OCI-LY7 (cell line): ENCODE measurements at regions not wholly inside any gene's neighbourhood (a gene's known extent, or its start where the extent isn't known, plus 50 kb on each side); places are given as distances from the start of the nearest gene placed in this dataset.

Experiments used
- EZH2phosphoT487 ChIP-seq: fragments of 200-600 bp; sonication (generic); IDR thresholded peaks from 2 replicates; pipeline ENCODE4 v1.6.1; 2018; ENCODE audit warnings: low read depth, borderline replicate concordance, mild to moderate bottlenecking, mixed run types, antibody characterized with exemption, low read length, moderate library complexity, mixed read lengths
- TF ChIP-seq, protein P1 (sequence below): fragments of 200-600 bp; sonication (generic); conservative IDR thresholded peaks from 2 replicates; pipeline ENCODE4 v1.5.1; 2014; ENCODE audit warnings: mild to moderate bottlenecking, antibody characterized with exemption, low read length, moderate library complexity, mixed read lengths

DNA sequence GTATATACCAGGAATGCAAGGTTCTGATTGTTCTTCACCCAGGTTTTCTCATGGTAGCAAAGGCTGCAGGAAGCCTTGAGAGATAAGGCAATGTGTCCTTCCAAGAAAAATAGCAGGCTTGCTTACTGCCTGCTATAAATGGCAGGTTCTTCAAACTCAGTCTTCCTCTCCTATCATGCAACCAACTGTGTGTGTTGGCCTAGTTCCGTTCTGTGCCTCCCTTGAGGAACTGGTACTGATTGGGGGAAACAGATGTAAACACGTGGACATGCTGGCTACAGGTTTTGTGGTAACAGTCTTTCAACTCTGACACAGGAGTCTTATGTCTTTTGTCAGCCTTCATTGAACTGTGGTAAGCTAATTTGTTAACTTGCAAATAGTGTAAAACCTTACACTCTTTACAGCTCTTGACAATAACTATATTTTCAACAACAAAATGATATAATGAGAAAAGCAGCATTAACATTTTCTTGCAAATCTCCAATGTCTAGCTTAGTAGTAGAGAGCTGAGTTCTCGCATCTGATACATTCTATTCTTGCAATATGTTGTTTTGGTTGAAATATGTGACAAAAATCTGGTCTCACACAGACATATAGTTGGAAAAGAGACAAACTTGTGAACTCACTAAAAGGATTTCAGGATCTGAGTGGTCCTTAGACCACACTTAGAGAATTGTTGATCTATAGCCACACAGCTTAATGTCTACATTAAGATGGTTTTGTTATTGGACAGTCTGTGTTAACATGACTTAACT, 54.7 kb upstream of the LSM8 start:
- TF ChIP-seq, protein P1, sequence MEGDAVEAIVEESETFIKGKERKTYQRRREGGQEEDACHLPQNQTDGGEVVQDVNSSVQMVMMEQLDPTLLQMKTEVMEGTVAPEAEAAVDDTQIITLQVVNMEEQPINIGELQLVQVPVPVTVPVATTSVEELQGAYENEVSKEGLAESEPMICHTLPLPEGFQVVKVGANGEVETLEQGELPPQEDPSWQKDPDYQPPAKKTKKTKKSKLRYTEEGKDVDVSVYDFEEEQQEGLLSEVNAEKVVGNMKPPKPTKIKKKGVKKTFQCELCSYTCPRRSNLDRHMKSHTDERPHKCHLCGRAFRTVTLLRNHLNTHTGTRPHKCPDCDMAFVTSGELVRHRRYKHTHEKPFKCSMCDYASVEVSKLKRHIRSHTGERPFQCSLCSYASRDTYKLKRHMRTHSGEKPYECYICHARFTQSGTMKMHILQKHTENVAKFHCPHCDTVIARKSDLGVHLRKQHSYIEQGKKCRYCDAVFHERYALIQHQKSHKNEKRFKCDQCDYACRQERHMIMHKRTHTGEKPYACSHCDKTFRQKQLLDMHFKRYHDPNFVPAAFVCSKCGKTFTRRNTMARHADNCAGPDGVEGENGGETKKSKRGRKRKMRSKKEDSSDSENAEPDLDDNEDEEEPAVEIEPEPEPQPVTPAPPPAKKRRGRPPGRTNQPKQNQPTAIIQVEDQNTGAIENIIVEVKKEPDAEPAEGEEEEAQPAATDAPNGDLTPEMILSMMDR: no peak
- TF ChIP-seq EZH2phosphoT487: no peak
